GM12874 (cell line): ENCODE measurements at regions not wholly inside any gene's neighbourhood (a gene's known extent, or its start where the extent isn't known, plus 50 kb on each side); places are given as distances from the start of the nearest gene placed in this dataset.

Experiments used
- CTCF ChIP-seq: IDR thresholded peaks from 2 replicates; pipeline ENCODE4 v1.5.1; 2011; ENCODE audit warnings: low read depth, mild to moderate bottlenecking, control low read depth, low read length, moderate library complexity; ENCODE audit not compliant: insufficient read depth

DNA sequence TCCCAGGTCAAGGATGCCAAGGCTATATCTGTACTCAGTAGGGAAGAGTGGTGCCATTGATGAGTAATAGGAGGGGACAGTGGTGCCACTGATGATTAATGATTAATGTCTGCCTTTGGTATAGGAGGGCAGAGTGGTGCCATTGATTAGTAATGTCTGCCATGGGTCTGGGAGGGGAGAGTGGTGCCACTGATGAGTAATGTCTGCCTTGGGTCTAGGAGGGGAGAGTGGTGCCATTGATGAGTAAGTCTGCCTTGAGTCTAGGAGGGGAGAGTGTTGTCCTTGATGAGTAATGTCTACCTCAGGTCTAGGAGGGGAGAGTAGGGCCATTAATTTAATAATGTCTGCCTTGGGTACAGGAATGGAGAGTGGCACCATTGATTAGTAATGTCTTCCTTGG lies 507.8 kb upstream of the EEF2KMT start:
- TF ChIP-seq CTCF: no peak

DNA sequence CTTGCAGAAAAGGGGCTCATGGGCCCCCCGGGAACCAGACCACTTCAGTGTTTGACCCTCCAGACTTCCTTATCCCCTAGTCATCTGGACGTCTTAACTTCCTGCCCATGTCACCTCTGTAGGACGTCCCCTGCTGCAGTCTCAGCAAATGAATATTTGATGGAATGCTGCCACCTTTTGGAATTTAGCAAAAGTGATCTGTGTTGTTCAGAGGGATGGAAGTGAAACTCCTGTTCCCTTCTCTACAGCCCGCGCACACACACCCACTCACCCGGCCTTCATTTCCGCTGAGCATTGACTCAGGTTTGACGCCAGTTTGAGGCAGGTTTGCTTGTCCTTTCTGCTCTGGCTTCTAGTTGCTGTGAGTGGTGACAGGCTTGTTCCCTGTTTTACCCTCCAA lies 507.2 kb upstream of the EEF2KMT start:
- TF ChIP-seq CTCF: no peak

DNA sequence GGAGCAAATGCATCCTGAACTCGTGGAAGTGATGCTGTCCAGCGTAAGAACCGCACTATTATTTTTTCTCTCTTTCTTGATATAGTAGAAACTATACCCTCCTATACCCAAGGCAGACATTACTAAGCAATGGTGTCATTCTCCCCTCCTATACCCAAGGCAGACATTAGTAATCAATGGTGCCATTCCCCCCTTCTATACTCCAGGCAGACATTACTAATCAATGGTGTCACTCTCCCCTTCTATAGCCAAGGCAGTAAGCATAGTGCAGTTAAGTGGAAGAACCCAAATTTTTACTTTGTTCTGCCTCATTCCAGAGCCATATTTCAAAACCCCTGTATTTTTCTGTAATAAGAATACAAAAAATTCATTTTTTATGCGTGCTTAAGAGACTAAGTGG lies 506.2 kb upstream of the EEF2KMT start:
- TF ChIP-seq CTCF: no peak

DNA sequence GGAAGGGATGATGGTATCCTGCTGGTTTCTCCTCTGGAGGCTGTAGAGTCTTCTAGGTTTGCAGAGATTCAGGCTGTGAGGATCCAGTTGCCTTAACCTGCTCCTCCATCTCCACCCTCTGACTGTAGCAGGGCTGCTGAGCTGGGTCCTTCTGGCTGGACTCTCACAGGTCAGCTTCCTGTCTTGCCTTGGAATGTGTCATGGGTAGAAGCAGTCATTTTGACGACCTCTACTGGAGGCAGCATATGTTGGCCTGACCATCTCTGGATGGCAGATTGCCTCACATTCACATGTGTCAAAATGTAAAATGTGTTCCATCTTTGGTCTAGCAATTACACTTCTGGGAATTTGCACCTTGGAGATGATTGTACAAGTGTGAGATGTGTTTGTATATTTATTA lies 504.4 kb upstream of the EEF2KMT start:
- TF ChIP-seq CTCF: no peak

DNA sequence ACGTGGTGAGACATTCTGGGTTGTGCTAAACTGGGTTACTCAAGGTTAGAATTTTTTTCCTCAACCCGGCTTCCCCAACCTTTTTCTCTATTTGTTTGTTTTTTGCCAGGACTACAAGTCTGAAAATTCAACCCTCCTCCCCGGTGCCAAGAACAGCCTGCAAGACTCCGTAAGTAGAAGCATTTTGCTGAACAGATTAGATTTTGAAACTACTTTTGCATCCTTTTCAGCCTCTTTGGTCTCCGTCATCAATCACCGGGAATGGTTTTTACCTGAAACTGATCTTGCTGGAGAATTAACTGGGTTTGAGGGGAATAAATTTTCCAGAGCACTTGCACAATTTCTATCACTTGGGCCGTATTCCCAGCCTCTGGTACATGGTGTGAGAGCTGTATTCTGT lies 501.2 kb upstream of the EEF2KMT start:
- TF ChIP-seq CTCF: no peak

GRCh38 chr16:5595849-5596248 lies 498.3 kb upstream of the EEF2KMT start:
- no peak for TF ChIP-seq CTCF

DNA sequence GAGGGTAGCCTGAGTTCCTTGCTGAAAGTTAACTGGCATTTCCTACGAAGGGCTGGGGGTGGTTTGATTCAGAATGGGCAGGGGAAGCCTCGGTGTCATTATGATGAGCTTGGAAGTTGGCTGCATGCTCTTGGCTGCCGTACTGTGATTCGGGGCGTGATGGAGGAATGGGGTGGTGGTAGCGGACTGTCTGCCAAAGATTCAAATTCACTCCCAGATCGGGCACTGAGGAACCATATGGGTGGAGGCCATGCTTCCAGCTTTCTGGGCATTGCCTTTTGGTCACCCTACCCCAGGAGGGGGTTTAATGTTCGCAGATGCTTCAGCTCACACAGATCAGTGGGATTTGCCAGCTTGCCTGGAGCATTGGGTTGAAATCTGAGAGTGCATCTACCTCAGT lies 492.8 kb upstream of the EEF2KMT start:
- no peak for TF ChIP-seq CTCF
